ENCODE measurements at regions not wholly inside any gene's neighbourhood (a gene's known extent, or its start where the extent isn't known, plus 50 kb on each side); places are given as distances from the start of the nearest gene placed in this dataset.
A peak's percentile ranks its signal among the peaks of the same experiment; 100 is the strongest.

- no peak for DNase-seq
Observed at GRCh38 chr6:113140721-113141120, 716.4 kb upstream of the MARCKS start.

- no peak for DNase-seq
Observed at GRCh38 chr6:113141901-113142300, 715.2 kb upstream of the MARCKS start.

- DNase-seq: no peak
Observed at GRCh38 chr6:113142671-113143174, 714.4 kb upstream of the MARCKS start.

- no peak for DNase-seq
Observed at GRCh38 chr6:113143206-113143605, 713.9 kb upstream of the MARCKS start.

- DNase-seq: no peak
Observed at GRCh38 chr6:113144117-113144516, 713.0 kb upstream of the MARCKS start.

GRCh38 chr6:113146878-113147277, 710.3 kb upstream of the MARCKS start:
- no peak for DNase-seq

- no peak for DNase-seq
Observed at GRCh38 chr6:113147544-113147943, 709.6 kb upstream of the MARCKS start.

GRCh38 chr6:113148566-113148965, 708.6 kb upstream of the MARCKS start:
- no peak for DNase-seq

GRCh38 chr6:113149511-113149910, 707.6 kb upstream of the MARCKS start:
- DNase-seq: no peak

- DNase-seq: no peak
Observed at GRCh38 chr6:113160306-113161017, 696.7 kb upstream of the MARCKS start.

GRCh38 chr6:113161018-113161315, 696.2 kb upstream of the MARCKS start:
- DNase-seq: no peak

GRCh38 chr6:113162739-113163138, 694.4 kb upstream of the MARCKS start:
- DNase-seq: no peak

GRCh38 chr6:113168057-113168456, 689.1 kb upstream of the MARCKS start:
- DNase-seq: no peak

- no peak for DNase-seq
Observed at GRCh38 chr6:113169484-113169883, 687.7 kb upstream of the MARCKS start.

GRCh38 chr6:113170454-113170853, 686.7 kb upstream of the MARCKS start:
- DNase-seq: no peak

- DNase-seq: no peak
Observed at GRCh38 chr6:113171882-113172281, 685.3 kb upstream of the MARCKS start.

- peak; percentile 63 to 65 for DNase-seq
Observed at GRCh38 chr6:113172531-113172966, 684.6 kb upstream of the MARCKS start.

- no peak for DNase-seq
Observed at GRCh38 chr6:113178349-113178748, 678.8 kb upstream of the MARCKS start.

- DNase-seq: no peak
Observed at GRCh38 chr6:113181164-113181563, 676.0 kb upstream of the MARCKS start.

- no peak for DNase-seq
Observed at GRCh38 chr6:113182370-113183141, 674.6 kb upstream of the MARCKS start.

- DNase-seq: no peak
Observed at GRCh38 chr6:113184291-113184690, 672.9 kb upstream of the MARCKS start.

GRCh38 chr6:113184736-113185135, 672.4 kb upstream of the MARCKS start:
- DNase-seq: no peak

GRCh38 chr6:113185299-113185698, 671.8 kb upstream of the MARCKS start:
- no peak for DNase-seq

All from right lung (tissue), 2 donors.